GM13976 (cell line): ENCODE measurements at regions not wholly inside any gene's neighbourhood (a gene's known extent, or its start where the extent isn't known, plus 50 kb on each side); places are given as distances from the start of the nearest gene placed in this dataset.

Experiments used
- DNase-seq: peaks from one replicate; pipeline ENCODE4 v3.0.0; 2012; ENCODE audit warnings: low spot score
- CTCF ChIP-seq: IDR thresholded peaks from 2 replicates; pipeline ENCODE4 v1.5.1; 2012; ENCODE audit warnings: borderline replicate concordance, mild to moderate bottlenecking; ENCODE audit not compliant: insufficient read depth; ENCODE audit errors: extremely low read depth, missing control alignments, control extremely low read depth
- in situ Hi-C: fragments of 300-500 bp; cut with MboI; formaldehyde crosslinking; loops from one replicate; pipeline ENCODE4 v1.12.0; 2022; ENCODE audit warnings: low sequenced_read_pairs, mixed read lengths, inconsistent platforms; ENCODE audit not compliant: unreplicated experiment

GRCh38 chr2:145587922-145588321 is 1068.0 kb upstream of the ZEB2 start:
- in situ Hi-C loops = no loop called here
- no peak for DNase-seq
- TF ChIP-seq CTCF = no peak

GRCh38 chr2:145584353-145584752 is 1064.4 kb upstream of the ZEB2 start:
- no peak for DNase-seq
- no peak for TF ChIP-seq CTCF
- in situ Hi-C loops = no loop called here

- in situ Hi-C loops = no loop called here
- no peak for TF ChIP-seq CTCF
- DNase-seq = no peak
Measured at GRCh38 chr2:145573608-145574007, 1053.7 kb upstream of the ZEB2 start.

- no peak for TF ChIP-seq CTCF
- no peak for DNase-seq
- in situ Hi-C loops = no loop called here
Measured at GRCh38 chr2:145572238-145572637, 1052.3 kb upstream of the ZEB2 start.

GRCh38 chr2:145569108-145569507 is 1049.2 kb upstream of the ZEB2 start:
- in situ Hi-C loops = no loop called here
- no peak for TF ChIP-seq CTCF
- DNase-seq = no peak

- in situ Hi-C loops = no loop called here
- TF ChIP-seq CTCF = no peak
- DNase-seq = no peak
Measured at GRCh38 chr2:145563741-145564615, 1044.1 kb upstream of the ZEB2 start.
